Nephron progenitor cell (in vitro differentiated cells): ENCODE measurements at regions not wholly inside any gene's neighbourhood (a gene's known extent, or its start where the extent isn't known, plus 50 kb on each side); places are given as distances from the start of the nearest gene placed in this dataset.

ENCODE experiments used
- DNase-seq: peaks from one replicate; pipeline ENCODE4 v3.0.0; 2021
- H3K27ac Mint-ChIP-seq: 2 replicates; pipeline ENCODE4 v1.8.0; 2021; ENCODE audit warnings: mild to moderate bottlenecking, moderate library complexity, mixed read lengths
- H3K27me3 Mint-ChIP-seq: 2 replicates; pipeline ENCODE4 v1.8.0; 2021; ENCODE audit warnings: mild to moderate bottlenecking, low read depth, mixed read lengths; ENCODE audit not compliant: poor library complexity
- H3K36me3 Mint-ChIP-seq: 2 replicates; pipeline ENCODE4 v1.8.0; 2021; ENCODE audit warnings: low read depth, mixed read lengths
- H3K4me1 Mint-ChIP-seq: 2 replicates; pipeline ENCODE4 v1.8.0; 2021; ENCODE audit warnings: mixed read lengths
- H3K4me3 Mint-ChIP-seq: 2 replicates; pipeline ENCODE4 v1.8.0; 2021; ENCODE audit warnings: mild to moderate bottlenecking, moderate library complexity, mixed read lengths
- H3K9me3 Mint-ChIP-seq: 2 replicates; pipeline ENCODE4 v1.8.0; 2021; ENCODE audit warnings: mild to moderate bottlenecking, moderate library complexity, mixed read lengths
- TF ChIP-seq, protein P1 (sequence below): fragments of 200-600 bp; sonication (generic); IDR thresholded peaks from 2 replicates; pipeline ENCODE4 v1.5.0; 2021; ENCODE audit warnings: antibody characterized with exemption

- no peaks in the 10 kb centered on the region for H3K36me3 Mint-ChIP-seq
- TF ChIP-seq, protein P1, sequence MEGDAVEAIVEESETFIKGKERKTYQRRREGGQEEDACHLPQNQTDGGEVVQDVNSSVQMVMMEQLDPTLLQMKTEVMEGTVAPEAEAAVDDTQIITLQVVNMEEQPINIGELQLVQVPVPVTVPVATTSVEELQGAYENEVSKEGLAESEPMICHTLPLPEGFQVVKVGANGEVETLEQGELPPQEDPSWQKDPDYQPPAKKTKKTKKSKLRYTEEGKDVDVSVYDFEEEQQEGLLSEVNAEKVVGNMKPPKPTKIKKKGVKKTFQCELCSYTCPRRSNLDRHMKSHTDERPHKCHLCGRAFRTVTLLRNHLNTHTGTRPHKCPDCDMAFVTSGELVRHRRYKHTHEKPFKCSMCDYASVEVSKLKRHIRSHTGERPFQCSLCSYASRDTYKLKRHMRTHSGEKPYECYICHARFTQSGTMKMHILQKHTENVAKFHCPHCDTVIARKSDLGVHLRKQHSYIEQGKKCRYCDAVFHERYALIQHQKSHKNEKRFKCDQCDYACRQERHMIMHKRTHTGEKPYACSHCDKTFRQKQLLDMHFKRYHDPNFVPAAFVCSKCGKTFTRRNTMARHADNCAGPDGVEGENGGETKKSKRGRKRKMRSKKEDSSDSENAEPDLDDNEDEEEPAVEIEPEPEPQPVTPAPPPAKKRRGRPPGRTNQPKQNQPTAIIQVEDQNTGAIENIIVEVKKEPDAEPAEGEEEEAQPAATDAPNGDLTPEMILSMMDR, result no peak
- H3K27me3 Mint-ChIP-seq, result no peaks in the 10 kb centered on the region
- no peak overlapping the region for H3K27ac Mint-ChIP-seq
- no peaks in the 10 kb centered on the region for H3K4me1 Mint-ChIP-seq
- DNase-seq, result no peak
- H3K4me3 Mint-ChIP-seq, result no peak overlapping the region
- no peaks in the 10 kb centered on the region for H3K9me3 Mint-ChIP-seq
These were observed 364.7 kb upstream of the SASH1 start for GRCh38 chr6:147977851-147978465.

GRCh38 chr6:147979966-147980365 is 362.7 kb upstream of the SASH1 start:
- no peaks in the 10 kb centered on the region for H3K9me3 Mint-ChIP-seq
- H3K27ac Mint-ChIP-seq, result no peak overlapping the region
- H3K4me3 Mint-ChIP-seq, result no peak overlapping the region
- H3K36me3 Mint-ChIP-seq, result no peaks in the 10 kb centered on the region
- no peaks in the 10 kb centered on the region for H3K4me1 Mint-ChIP-seq
- TF ChIP-seq, protein P1, result no peak
- H3K27me3 Mint-ChIP-seq, result no peaks in the 10 kb centered on the region
- DNase-seq, result no peak

DNA sequence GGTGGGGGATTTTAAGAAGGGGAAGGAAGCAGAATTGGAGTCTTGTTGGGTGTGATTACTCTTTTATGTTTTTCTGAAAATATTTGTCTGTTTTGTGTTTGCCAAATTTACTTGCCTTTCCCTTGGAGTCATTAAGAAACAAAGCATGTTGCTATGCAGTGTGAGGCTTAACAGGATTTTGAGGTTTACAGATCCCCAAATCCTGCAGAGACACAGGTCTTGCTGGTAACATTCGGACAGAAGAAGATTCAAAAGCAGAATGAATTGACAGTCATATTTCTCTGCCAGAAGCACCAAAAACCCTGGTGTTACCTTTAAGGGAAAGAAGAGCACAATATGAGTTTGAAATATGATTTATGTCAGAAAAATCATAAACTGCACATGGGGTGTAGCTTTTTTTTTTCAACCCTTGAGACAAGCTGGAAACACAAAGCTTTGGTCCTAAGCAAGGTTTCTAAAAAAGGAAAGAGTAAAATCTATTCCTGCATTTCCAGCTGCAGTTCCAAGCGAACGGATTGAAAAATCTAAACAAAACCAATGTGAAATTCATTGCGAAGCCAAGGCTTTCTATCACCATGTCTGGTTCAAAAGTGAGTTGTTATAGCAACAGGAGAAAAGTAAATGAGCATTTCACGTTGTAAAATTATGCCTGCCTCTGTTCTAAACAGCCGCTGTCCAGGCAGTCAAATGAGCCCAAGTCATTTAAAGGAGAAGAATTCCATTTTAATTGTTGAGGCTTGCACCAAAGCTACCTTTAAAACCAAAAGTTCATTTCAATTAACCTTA is 358.9 kb upstream of the SASH1 start:
- no peaks in the 10 kb centered on the region for H3K36me3 Mint-ChIP-seq
- TF ChIP-seq, protein P1, result no peak
- peaks cover 4% of the 10 kb centered on the region for H3K27me3 Mint-ChIP-seq
- no peaks in the 10 kb centered on the region for H3K9me3 Mint-ChIP-seq
- DNase-seq, result no peak
- peaks cover 11% of the 10 kb centered on the region for H3K4me1 Mint-ChIP-seq
- H3K27ac Mint-ChIP-seq, result no peak overlapping the region
- no peak overlapping the region for H3K4me3 Mint-ChIP-seq

- Mint-ChIP-seq H3K27me3 (peaks cover 4% of the 10 kb centered on the region), H3K36me3 (no peaks in the 10 kb centered on the region), H3K4me3 (no peak overlapping the region), H3K9me3 (no peaks in the 10 kb centered on the region), H3K4me1 (peaks cover 11% of the 10 kb centered on the region), H3K27ac (no peak overlapping the region)
- DNase-seq, result no peak
- TF ChIP-seq, protein P1, result no peak
These were observed 355.8 kb upstream of the SASH1 start for GRCh38 chr6:147986846-147987245.

DNA sequence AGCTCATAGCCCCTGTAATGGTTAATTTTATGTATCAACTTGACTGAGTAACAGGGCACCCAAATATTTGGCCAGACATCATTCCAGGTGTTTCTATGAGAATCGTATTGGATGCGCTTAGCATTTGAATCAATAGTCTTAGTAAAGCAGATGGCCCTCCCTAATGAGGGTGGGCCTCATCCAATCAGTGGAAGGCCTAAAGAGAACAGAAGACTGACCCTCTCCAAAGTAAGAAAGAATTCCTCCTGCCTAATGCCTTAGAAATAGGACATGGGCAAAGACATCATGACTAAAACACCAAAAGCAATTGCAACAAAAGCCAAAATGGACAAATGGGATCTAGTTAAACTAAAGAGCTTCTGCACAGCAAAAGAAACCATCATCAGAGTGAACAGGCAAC is 352.5 kb upstream of the SASH1 start:
- no peak overlapping the region for H3K4me3 Mint-ChIP-seq
- peaks cover 11% of the 10 kb centered on the region for H3K4me1 Mint-ChIP-seq
- H3K27ac Mint-ChIP-seq, result no peak overlapping the region
- no peak for DNase-seq
- peaks cover 6% of the 10 kb centered on the region for H3K27me3 Mint-ChIP-seq
- H3K36me3 Mint-ChIP-seq, result no peaks in the 10 kb centered on the region
- TF ChIP-seq, protein P1, result no peak
- H3K9me3 Mint-ChIP-seq, result no peaks in the 10 kb centered on the region

DNA sequence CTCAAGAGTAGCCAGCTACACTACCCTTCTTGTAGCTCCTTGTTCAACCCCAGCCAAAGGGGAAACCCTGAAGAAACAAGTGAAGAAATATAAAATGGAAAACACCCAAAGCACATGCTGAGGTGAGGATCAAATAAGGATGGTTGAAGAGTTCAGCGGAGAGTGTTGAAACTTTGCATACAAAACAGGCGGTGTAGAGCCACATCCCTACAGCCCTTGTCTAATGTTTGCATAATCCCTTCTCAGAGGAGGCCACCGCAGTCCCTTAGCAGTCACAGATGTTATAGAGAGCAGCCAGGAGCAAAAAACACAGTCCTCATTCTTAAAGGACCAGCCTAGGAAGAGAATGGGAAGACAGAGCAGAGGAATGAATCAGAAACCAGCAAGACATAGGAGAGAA is 350.7 kb upstream of the SASH1 start:
- peaks cover 4% of the 10 kb centered on the region for H3K27me3 Mint-ChIP-seq
- no peaks in the 10 kb centered on the region for H3K36me3 Mint-ChIP-seq
- no peak overlapping the region for H3K4me3 Mint-ChIP-seq
- H3K4me1 Mint-ChIP-seq, result peaks cover 11% of the 10 kb centered on the region
- no peak for DNase-seq
- TF ChIP-seq, protein P1, result no peak
- no peak overlapping the region for H3K27ac Mint-ChIP-seq
- H3K9me3 Mint-ChIP-seq, result no peaks in the 10 kb centered on the region
